Neuronal stem cell (in vitro differentiated cells): ENCODE measurements at regions not wholly inside any gene's neighbourhood (a gene's known extent, or its start where the extent isn't known, plus 50 kb on each side); places are given as distances from the start of the nearest gene placed in this dataset.

Experiments used
- DNase-seq: peaks from one replicate; pipeline ENCODE4 v3.0.0-alpha.2; 2013; ENCODE audit warnings: low spot score
- H2AFZ ChIP-seq: one replicate; pipeline ENCODE4 v1.6.1; 2013; ENCODE audit warnings: mild to moderate bottlenecking, low read length, inconsistent platforms
- H2AK5ac ChIP-seq: 2 replicates; pipeline ENCODE4 v1.6.1; 2013; ENCODE audit warnings: low read depth, mild to moderate bottlenecking, inconsistent platforms, low read length, moderate library complexity, mixed read lengths
- H2BK120ac ChIP-seq: 2 replicates; pipeline ENCODE4 v1.6.1; 2013; ENCODE audit warnings: low read depth, mild to moderate bottlenecking, inconsistent platforms, low read length, moderate library complexity, mixed read lengths
- H2BK12ac ChIP-seq: one replicate; pipeline ENCODE4 v1.6.1; 2013; ENCODE audit warnings: low read length, inconsistent platforms
- H2BK15ac ChIP-seq: 2 replicates; pipeline ENCODE4 v1.6.1; 2013; ENCODE audit warnings: mild to moderate bottlenecking, low read length, inconsistent platforms, mixed read lengths
- H2BK5ac ChIP-seq: one replicate; pipeline ENCODE4 v1.6.1; 2013; ENCODE audit warnings: inconsistent platforms, mild to moderate bottlenecking, low read length, moderate library complexity
- H3K14ac ChIP-seq: one replicate; pipeline ENCODE4 v1.6.1; 2013; ENCODE audit warnings: low read length, inconsistent platforms
- H3K18ac ChIP-seq: 2 replicates; pipeline ENCODE4 v1.6.1; 2013; ENCODE audit warnings: low read length, inconsistent platforms
- H3K23ac ChIP-seq: 2 replicates; pipeline ENCODE4 v1.6.1; 2013; ENCODE audit warnings: low read depth, mild to moderate bottlenecking, mixed read lengths, low read length, inconsistent platforms; ENCODE audit not compliant: poor library complexity
- H3K27ac ChIP-seq: replicated peaks from 3 replicates; pipeline ENCODE4 v1.5.1; 2013; ENCODE audit warnings: low read length, inconsistent platforms
- H3K27me3 ChIP-seq, 3 experiments: 2 replicates each; pipeline ENCODE4 v1.6.1; 2013; ENCODE audit warnings: low read length in 3 of 3, mild to moderate bottlenecking in 2 of 3, inconsistent platforms in 1 of 3, low read depth in 1 of 3, mixed read lengths in 1 of 3, moderate library complexity in 1 of 3; ENCODE audit not compliant: control insufficient read depth in 3 of 3, insufficient read depth in 3 of 3
- H3K36me3 ChIP-seq, 2 donors: replicated peaks in 1 of 2; 2 replicates each; pipeline ENCODE4 v1.6.1; 2013; ENCODE audit warnings: low read length in 2 of 2; ENCODE audit not compliant: control insufficient read depth in 2 of 2, insufficient read depth in 2 of 2
- H3K4ac ChIP-seq: 2 replicates; pipeline ENCODE4 v1.6.1; 2013; ENCODE audit warnings: inconsistent platforms, mild to moderate bottlenecking, low read length, moderate library complexity
- H3K4me1 ChIP-seq, 2 donors: 1 replicate in 1 of 2; 2 replicates in 1 of 2; pipeline ENCODE4 v1.6.1; 2013; ENCODE audit warnings: low read length in 2 of 2, low read depth in 1 of 2; ENCODE audit not compliant: control insufficient read depth in 2 of 2, insufficient read depth in 1 of 2
- H3K4me2 ChIP-seq: one replicate; pipeline ENCODE4 v1.6.1; 2013; ENCODE audit warnings: mild to moderate bottlenecking, low read length, inconsistent platforms; ENCODE audit not compliant: insufficient read depth, poor library complexity, severe bottlenecking
- H3K4me3 ChIP-seq, 2 donors: 2 replicates each; pipeline ENCODE4 v1.5.1; 2013; ENCODE audit warnings: low read length in 2 of 2, mild to moderate bottlenecking in 2 of 2, inconsistent platforms in 1 of 2, moderate library complexity in 1 of 2
- H3K79me1 ChIP-seq: one replicate; pipeline ENCODE4 v1.6.1; 2013; ENCODE audit warnings: low read depth, mild to moderate bottlenecking, inconsistent platforms, low read length, moderate library complexity
- H3K9ac ChIP-seq: one replicate; pipeline ENCODE4 v1.6.1; 2013; ENCODE audit warnings: mild to moderate bottlenecking, low read depth, low read length, inconsistent platforms; ENCODE audit not compliant: poor library complexity
- H3K9me3 ChIP-seq, 2 donors: replicated peaks in 1 of 2; 2 replicates each; pipeline versions ENCODE3 to v1.6.1; 2013; ENCODE audit warnings: low read length in 2 of 2, mild to moderate bottlenecking in 2 of 2, inconsistent platforms in 1 of 2, low read depth in 1 of 2, mixed read lengths in 1 of 2, moderate library complexity in 1 of 2; ENCODE audit not compliant: control insufficient read depth in 2 of 2, insufficient read depth in 1 of 2
- H4K8ac ChIP-seq: one replicate; pipeline ENCODE4 v1.6.1; 2013; ENCODE audit warnings: low read depth, mild to moderate bottlenecking, inconsistent platforms, low read length, moderate library complexity
- H4K91ac ChIP-seq: one replicate; pipeline ENCODE4 v1.6.1; 2013; ENCODE audit warnings: low read length, low read depth, mild to moderate bottlenecking, inconsistent platforms; ENCODE audit not compliant: poor library complexity
- WGBS, 2 donors: extraction: QIAGEN DNeasy Blood & Tissue Kit; methylation state at CpG; one replicate each; pipeline ENCODE4 v1.1.7; 2013; ENCODE audit warnings: missing lambda C conversion rate in 2 of 2, mixed read lengths in 1 of 2; ENCODE audit not compliant: insufficient read length in 2 of 2, insufficient replicate concordance in 1 of 2; ENCODE audit errors: extremely low coverage in 2 of 2; 5-methylcytosine and 5-hydroxymethylcytosine counted together

GRCh38 chr5:164359260-164360255 lies 854.1 kb downstream of the MAT2B start:
- no peak for DNase-seq
- H3K9ac ChIP-seq = no peak overlapping the region
- H3K36me3 ChIP-seq = no peaks in the 10 kb centered on the region
- H3K27me3 ChIP-seq = no peaks in the 10 kb centered on the region
- no CpG with 5 or more reads among the region's 4 CpGs for WGBS, 2 donors
- H2AFZ ChIP-seq = no peak overlapping the region
- H3K9me3 ChIP-seq = no peaks in the 10 kb centered on the region
- H3K18ac ChIP-seq = no peak overlapping the region
- H2BK5ac ChIP-seq = no peak overlapping the region
- H3K4me1 ChIP-seq = peaks cover 3 to 4% of the 10 kb centered on the region in 2 donors
- H2BK120ac ChIP-seq = no peak overlapping the region
- no peak overlapping the region for H3K23ac ChIP-seq
- H3K4me3 ChIP-seq = no peak overlapping the region
- H2BK12ac ChIP-seq = no peak overlapping the region
- no peak overlapping the region for H3K4ac ChIP-seq
- no peak overlapping the region for H2AK5ac ChIP-seq
- H3K27ac ChIP-seq = no peak overlapping the region
- H3K79me1 ChIP-seq = no peaks in the 10 kb centered on the region
- no peak overlapping the region for H2BK15ac ChIP-seq
- H4K91ac ChIP-seq = no peak overlapping the region
- H4K8ac ChIP-seq = no peak overlapping the region
- H3K14ac ChIP-seq = no peak overlapping the region
- H3K4me2 ChIP-seq = no peak overlapping the region

DNA sequence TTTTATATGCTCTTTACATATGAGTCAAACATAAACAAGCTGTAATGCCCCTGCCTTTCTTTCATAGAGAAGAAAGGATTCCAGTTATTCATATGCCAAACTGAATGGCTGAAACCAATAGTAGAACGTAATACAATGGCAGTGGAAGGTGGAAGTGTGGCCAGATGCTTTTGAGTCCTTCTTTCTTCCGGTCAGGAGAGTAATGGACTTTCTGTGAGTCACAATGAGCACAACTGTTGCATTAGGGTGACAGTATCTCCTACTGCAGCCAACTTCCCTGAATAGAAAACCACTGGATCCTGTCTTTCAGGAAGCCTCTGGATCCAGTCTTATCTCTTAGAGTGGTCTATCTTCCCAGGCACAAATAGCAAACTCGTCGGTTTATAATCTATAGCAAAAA lies 855.2 kb downstream of the MAT2B start:
- H3K18ac ChIP-seq = no peak overlapping the region
- no peak overlapping the region for H3K4me3 ChIP-seq
- H3K27me3 ChIP-seq = no peaks in the 10 kb centered on the region
- H3K23ac ChIP-seq = no peak overlapping the region
- no peak overlapping the region for H3K27ac ChIP-seq
- H2BK12ac ChIP-seq = no peak overlapping the region
- H3K14ac ChIP-seq = no peak overlapping the region
- no peak for DNase-seq
- WGBS, 2 donors = no CpG with 5 or more reads among the region's 4 CpGs
- peaks cover 3 to 5% of the 10 kb centered on the region in 2 donors for H3K4me1 ChIP-seq
- no peak overlapping the region for H2AK5ac ChIP-seq
- H3K36me3 ChIP-seq = no peaks in the 10 kb centered on the region
- no peaks in the 10 kb centered on the region for H3K79me1 ChIP-seq
- no peak overlapping the region for H2BK15ac ChIP-seq
- no peak overlapping the region for H3K4ac ChIP-seq
- no peak overlapping the region for H3K9ac ChIP-seq
- H2BK120ac ChIP-seq = no peak overlapping the region
- no peak overlapping the region for H3K4me2 ChIP-seq
- H2AFZ ChIP-seq = no peak overlapping the region
- H3K9me3 ChIP-seq = no peaks in the 10 kb centered on the region
- H4K8ac ChIP-seq = no peak overlapping the region
- H2BK5ac ChIP-seq = no peak overlapping the region
- H4K91ac ChIP-seq = no peak overlapping the region

GRCh38 chr5:164361986-164362385 lies 856.6 kb downstream of the MAT2B start:
- Histone ChIP-seq H3K9me3 (no peaks in the 10 kb centered on the region), H3K4me2 (no peak overlapping the region), H3K23ac (no peak overlapping the region)

DNA sequence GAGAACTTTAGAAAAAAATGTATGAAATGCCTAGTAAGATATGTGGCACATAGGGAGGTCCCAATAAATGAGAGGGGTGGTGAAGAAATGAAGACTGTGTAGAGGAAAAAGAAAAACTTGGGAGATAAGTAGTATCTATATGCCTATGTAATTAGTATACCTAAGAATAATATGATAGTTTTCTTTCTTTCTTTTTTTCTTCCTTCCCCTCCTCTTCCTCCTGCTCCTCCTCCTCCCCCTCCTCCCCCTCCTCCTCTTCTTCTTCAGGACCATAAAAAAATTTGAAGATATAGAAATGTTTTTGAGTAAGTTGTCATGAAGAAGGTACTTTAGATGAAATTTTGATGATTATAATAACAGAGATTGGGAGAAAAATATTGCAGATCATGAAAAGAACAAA lies 857.4 kb downstream of the MAT2B start:
- Histone ChIP-seq H2BK120ac (no peak overlapping the region), H2BK12ac (no peak overlapping the region), H2AFZ (no peak overlapping the region), H3K4me1 (peaks cover 3 to 5% of the 10 kb centered on the region in 2 donors), H3K4me2 (no peak overlapping the region), H3K23ac (no peak overlapping the region), H3K14ac (no peak overlapping the region), H2BK15ac (no peak overlapping the region), H4K8ac (no peak overlapping the region), H4K91ac (no peak overlapping the region), H3K4me3 (no peak overlapping the region), H3K27me3 (no peaks in the 10 kb centered on the region), H2AK5ac (no peak overlapping the region), H3K36me3 (no peaks in the 10 kb centered on the region), H3K9me3 (no peaks in the 10 kb centered on the region), H3K9ac (no peak overlapping the region), H3K27ac (no peak overlapping the region), H3K79me1 (no peaks in the 10 kb centered on the region), H2BK5ac (no peak overlapping the region), H3K4ac (no peak overlapping the region), H3K18ac (no peak overlapping the region)
- DNase-seq = no peak

More at GRCh38 chr5:164361986-164362385, 856.6 kb downstream of the MAT2B start:
- Histone ChIP-seq H3K4me1 (peaks cover 3 to 5% of the 10 kb centered on the region in 2 donors), H3K4me3 (no peak overlapping the region), H3K27ac (no peak overlapping the region), H3K27me3 (no peaks in the 10 kb centered on the region), H3K14ac (no peak overlapping the region), H3K18ac (no peak overlapping the region), H2AK5ac (no peak overlapping the region), H2BK12ac (no peak overlapping the region), H2BK15ac (no peak overlapping the region), H4K91ac (no peak overlapping the region), H2BK5ac (no peak overlapping the region), H3K9ac (no peak overlapping the region), H2AFZ (no peak overlapping the region), H3K36me3 (no peaks in the 10 kb centered on the region), H2BK120ac (no peak overlapping the region), H3K79me1 (no peaks in the 10 kb centered on the region), H3K4ac (no peak overlapping the region), H4K8ac (no peak overlapping the region)
- DNase-seq = peak; percentile 8
- WGBS, 2 donors = no CpG with 5 or more reads among the region's 5 CpGs
